ENCODE measurements at regions not wholly inside any gene's neighbourhood (a gene's known extent, or its start where the extent isn't known, plus 50 kb on each side); places are given as distances from the start of the nearest gene placed in this dataset.

- TF ChIP-seq CTCF (conservative IDR thresholded peaks at IDR 0.05; ENCODE audit: low read length) = no peak
- TF ChIP-seq EZH2phosphoT487 (IDR thresholded peaks at IDR 0.05; ENCODE audit: borderline replicate concordance, low read depth, low read length) = no peak
Measured at GRCh38 chr18:39329496-39330275, 1764.1 kb upstream of the CELF4 start.
